ENCODE measurements at regions not wholly inside any gene's neighbourhood (a gene's known extent, or its start where the extent isn't known, plus 50 kb on each side); places are given as distances from the start of the nearest gene placed in this dataset.

DNA sequence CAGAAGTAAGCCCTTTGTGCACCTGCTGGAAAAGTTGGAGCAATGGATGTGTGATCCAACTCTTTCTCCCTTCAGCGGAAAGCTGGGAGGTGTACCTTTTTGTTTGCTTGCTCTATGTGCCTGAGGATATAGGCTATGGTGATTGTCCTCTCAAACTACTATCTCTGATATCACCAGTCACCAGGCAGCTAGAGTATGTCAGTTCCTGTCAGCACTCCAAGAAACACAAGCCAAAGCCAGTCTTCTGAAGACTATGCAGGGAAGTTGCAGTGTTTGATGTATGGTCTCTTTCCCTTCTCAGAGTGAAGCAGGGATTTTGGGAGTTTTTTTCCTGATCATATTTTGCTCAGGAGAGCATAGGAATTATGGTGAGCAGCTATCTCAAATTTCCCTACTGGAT is 146.4 kb downstream of the PTH2R start:
- Mint-ChIP-seq H3K4me1 (ENCODE audit: unreplicated experiment) (peaks cover 16% of the 10 kb centered on the region), H3K27me3 (no peaks in the 10 kb centered on the region), H3K27ac (no peak overlapping the region), H3K9me3 (peaks cover 5% of the 10 kb centered on the region), H3K36me3 (no peaks in the 10 kb centered on the region), H3K4me3 (no peak overlapping the region)
- DNase-seq (ENCODE audit: extremely low spot score, unreplicated experiment) = no peak
- TF ChIP-seq, protein P1, sequence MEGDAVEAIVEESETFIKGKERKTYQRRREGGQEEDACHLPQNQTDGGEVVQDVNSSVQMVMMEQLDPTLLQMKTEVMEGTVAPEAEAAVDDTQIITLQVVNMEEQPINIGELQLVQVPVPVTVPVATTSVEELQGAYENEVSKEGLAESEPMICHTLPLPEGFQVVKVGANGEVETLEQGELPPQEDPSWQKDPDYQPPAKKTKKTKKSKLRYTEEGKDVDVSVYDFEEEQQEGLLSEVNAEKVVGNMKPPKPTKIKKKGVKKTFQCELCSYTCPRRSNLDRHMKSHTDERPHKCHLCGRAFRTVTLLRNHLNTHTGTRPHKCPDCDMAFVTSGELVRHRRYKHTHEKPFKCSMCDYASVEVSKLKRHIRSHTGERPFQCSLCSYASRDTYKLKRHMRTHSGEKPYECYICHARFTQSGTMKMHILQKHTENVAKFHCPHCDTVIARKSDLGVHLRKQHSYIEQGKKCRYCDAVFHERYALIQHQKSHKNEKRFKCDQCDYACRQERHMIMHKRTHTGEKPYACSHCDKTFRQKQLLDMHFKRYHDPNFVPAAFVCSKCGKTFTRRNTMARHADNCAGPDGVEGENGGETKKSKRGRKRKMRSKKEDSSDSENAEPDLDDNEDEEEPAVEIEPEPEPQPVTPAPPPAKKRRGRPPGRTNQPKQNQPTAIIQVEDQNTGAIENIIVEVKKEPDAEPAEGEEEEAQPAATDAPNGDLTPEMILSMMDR (conservative IDR thresholded peaks at IDR 0.05) = no peak

DNA sequence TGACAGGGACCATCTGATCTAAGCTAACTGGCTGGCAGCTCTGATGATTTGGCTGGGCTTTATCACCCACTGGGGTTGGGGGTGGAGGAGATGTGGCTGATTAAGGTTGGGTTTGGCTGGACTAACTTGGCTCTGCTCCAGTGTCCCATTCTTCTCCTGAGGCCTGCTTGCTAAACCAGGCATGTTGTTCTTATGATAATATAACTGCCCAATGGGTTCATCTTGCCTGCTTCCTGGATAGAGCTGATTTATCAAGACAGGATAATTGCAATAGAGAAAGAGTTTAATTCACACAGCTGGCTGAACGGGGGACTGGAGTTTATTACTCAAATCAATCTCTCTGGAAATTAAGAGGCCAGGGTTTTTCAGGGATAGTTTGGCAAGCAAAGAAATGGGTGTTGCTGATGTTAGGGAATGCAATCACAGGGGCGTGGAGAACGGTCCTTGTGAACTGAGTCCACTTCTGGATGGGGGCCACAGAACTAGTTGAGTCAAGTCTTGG is 150.4 kb downstream of the PTH2R start:
- Mint-ChIP-seq H3K4me3 (no peak overlapping the region), H3K4me1 (ENCODE audit: unreplicated experiment) (peaks cover 16% of the 10 kb centered on the region), H3K27ac (no peak overlapping the region), H3K36me3 (no peaks in the 10 kb centered on the region), H3K27me3 (no peaks in the 10 kb centered on the region), H3K9me3 (peaks cover 17% of the 10 kb centered on the region)
- no peak for DNase-seq (ENCODE audit: extremely low spot score, unreplicated experiment)
- TF ChIP-seq, protein P1 (conservative IDR thresholded peaks at IDR 0.05) = no peak

DNA sequence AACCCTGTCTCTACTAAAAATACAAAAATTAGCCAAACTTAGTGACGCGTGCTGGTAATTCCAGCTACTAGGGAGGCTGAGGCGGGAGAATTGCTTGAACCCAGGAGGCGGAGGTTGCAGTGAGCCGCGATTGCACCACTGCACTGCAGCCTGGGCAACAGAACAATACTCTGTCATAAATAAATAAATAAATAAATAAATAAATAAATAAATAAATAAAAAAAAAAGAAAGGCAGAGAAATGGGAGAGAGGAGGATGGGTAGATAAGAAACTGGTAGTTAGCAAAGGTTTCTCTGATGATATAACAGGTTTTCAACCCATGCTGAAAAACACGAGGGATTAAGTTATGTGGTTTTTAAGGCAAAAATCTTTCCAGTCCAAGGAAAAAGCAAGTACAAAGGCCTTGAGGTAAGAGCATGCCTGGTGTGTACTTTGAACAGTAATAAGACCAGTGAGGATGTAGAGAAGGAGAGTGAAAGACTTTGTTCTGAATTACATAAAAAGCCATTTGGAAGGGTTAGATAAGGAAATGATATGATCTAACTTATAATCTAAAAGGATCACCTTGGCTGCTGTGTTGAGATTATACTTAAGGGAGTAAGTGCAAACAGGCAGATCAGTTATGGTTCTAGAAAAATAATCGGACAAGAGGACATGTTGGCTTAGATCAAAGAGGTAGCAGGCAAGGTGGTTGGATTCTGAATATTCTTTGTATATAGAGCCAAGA is 159.3 kb downstream of the PTH2R start:
- Mint-ChIP-seq H3K4me1 (ENCODE audit: unreplicated experiment) (no peaks in the 10 kb centered on the region), H3K36me3 (no peaks in the 10 kb centered on the region), H3K4me3 (no peak overlapping the region), H3K27ac (no peak overlapping the region), H3K27me3 (peaks cover 13% of the 10 kb centered on the region), H3K9me3 (peaks cover 6% of the 10 kb centered on the region)
- DNase-seq (ENCODE audit: extremely low spot score, unreplicated experiment) = no peak
- TF ChIP-seq, protein P1 (conservative IDR thresholded peaks at IDR 0.05) = no peak

DNA sequence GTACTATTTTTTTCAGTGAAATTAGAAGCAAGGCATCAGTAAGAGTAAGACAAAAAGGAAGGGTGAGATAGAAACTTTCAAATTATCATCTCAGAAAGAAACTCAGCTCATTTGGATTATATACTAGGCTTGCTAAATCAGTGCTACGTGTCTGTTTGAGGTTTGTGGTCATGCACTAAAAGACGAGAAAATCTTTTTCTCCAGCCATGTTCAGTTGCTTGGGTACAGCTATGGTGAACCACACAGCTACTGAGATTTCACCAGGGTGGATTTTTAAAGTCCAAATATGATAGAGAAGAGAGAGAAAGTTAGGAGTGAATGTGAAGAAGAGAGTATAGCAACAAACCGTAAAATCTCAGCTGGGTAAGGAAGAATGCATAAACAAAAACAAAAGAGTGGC is 161.6 kb downstream of the PTH2R start:
- Mint-ChIP-seq H3K27me3 (peaks cover 19% of the 10 kb centered on the region), H3K27ac (no peak overlapping the region), H3K9me3 (no peaks in the 10 kb centered on the region), H3K4me3 (no peak overlapping the region), H3K36me3 (no peaks in the 10 kb centered on the region), H3K4me1 (ENCODE audit: unreplicated experiment) (no peaks in the 10 kb centered on the region)
- TF ChIP-seq, protein P1 (conservative IDR thresholded peaks at IDR 0.05) = no peak
- no peak for DNase-seq (ENCODE audit: extremely low spot score, unreplicated experiment)

DNA sequence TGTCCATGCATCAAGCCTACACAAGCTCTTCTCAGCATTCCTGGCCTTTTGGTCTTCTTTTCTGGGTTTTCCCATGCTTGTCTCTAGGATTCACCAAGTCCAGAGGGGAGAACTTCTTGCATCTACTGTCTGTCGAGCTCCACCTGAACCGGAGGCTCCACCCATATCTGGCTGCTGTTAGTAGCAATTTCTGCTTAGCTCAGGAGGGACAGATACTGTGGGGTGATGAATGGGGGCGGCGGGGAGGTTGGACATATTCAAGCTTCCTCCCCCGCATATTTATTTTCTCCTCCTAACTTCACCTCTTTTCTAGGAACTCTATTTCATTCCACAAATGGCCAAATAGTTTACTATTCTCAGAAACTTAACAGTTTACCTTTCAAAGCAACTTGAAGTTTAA is 163.5 kb downstream of the PTH2R start:
- no peaks in the 10 kb centered on the region for H3K4me1 Mint-ChIP-seq (ENCODE audit: unreplicated experiment)
- TF ChIP-seq, protein P1 (conservative IDR thresholded peaks at IDR 0.05) = no peak
- H3K36me3 Mint-ChIP-seq = no peaks in the 10 kb centered on the region
- H3K27me3 Mint-ChIP-seq = peaks cover 19% of the 10 kb centered on the region
- no peaks in the 10 kb centered on the region for H3K9me3 Mint-ChIP-seq
- no peak overlapping the region for H3K27ac Mint-ChIP-seq
- no peak for DNase-seq (ENCODE audit: extremely low spot score, unreplicated experiment)
- no peak overlapping the region for H3K4me3 Mint-ChIP-seq
